ENCODE measurements at regions not wholly inside any gene's neighbourhood (a gene's known extent, or its start where the extent isn't known, plus 50 kb on each side); places are given as distances from the start of the nearest gene placed in this dataset.

GRCh38 chr4:188649635-188650034 is 510.4 kb downstream of the TRIML1 start:
- Histone ChIP-seq H3K9me3 (no peaks in the 10 kb centered on the region), H3K27me3 (replicated peaks; ENCODE audit: insufficient read depth) (no peaks in the 10 kb centered on the region), H3K4me1 (ENCODE audit: control insufficient read depth in 1 of 2, low read depth in 2 of 2) (no peaks in the 10 kb centered on the region), H3K36me3 (no peaks in the 10 kb centered on the region), H3K4me3 (no peak overlapping the region), H3K27ac (no peak overlapping the region)
- ATAC-seq (ENCODE audit: insufficient number of reproducible peaks, low FRiP score, low read depth) (no peak), DNase-seq (ENCODE audit: low spot score) (no peak)
- no peak for TF ChIP-seq CTCF (IDR thresholded peaks at IDR 0.05)

- no peaks in the 10 kb centered on the region for H3K27me3 ChIP-seq (replicated peaks; ENCODE audit: insufficient read depth)
- no peaks in the 10 kb centered on the region for H3K9me3 ChIP-seq
- no peak for TF ChIP-seq CTCF (IDR thresholded peaks at IDR 0.05)
- H3K4me3 ChIP-seq: no peak overlapping the region
- H3K36me3 ChIP-seq: no peaks in the 10 kb centered on the region
- no peak for ATAC-seq (ENCODE audit: insufficient number of reproducible peaks, low FRiP score, low read depth)
- no peaks in the 10 kb centered on the region for H3K4me1 ChIP-seq (ENCODE audit: control insufficient read depth in 1 of 2, low read depth in 2 of 2)
- no peak for DNase-seq (ENCODE audit: low spot score)
- no peak overlapping the region for H3K27ac ChIP-seq
Observed at GRCh38 chr4:188650516-188650915, 511.3 kb downstream of the TRIML1 start.

- TF ChIP-seq CTCF (IDR thresholded peaks at IDR 0.05): no peak
- no peaks in the 10 kb centered on the region for H3K4me1 ChIP-seq (ENCODE audit: control insufficient read depth in 1 of 2, low read depth in 2 of 2)
- no peak overlapping the region for H3K4me3 ChIP-seq
- no peak for ATAC-seq (ENCODE audit: insufficient number of reproducible peaks, low FRiP score, low read depth)
- no peaks in the 10 kb centered on the region for H3K9me3 ChIP-seq
- DNase-seq (ENCODE audit: low spot score): no peak
- no peak overlapping the region for H3K27ac ChIP-seq
- H3K36me3 ChIP-seq: no peaks in the 10 kb centered on the region
- H3K27me3 ChIP-seq (replicated peaks; ENCODE audit: insufficient read depth): no peaks in the 10 kb centered on the region
Observed at GRCh38 chr4:188657365-188657764, 518.1 kb downstream of the TRIML1 start.

- H3K9me3 ChIP-seq: no peaks in the 10 kb centered on the region
- no peak overlapping the region for H3K27ac ChIP-seq
- no peak for ATAC-seq (ENCODE audit: insufficient number of reproducible peaks, low FRiP score, low read depth)
- H3K27me3 ChIP-seq (replicated peaks; ENCODE audit: insufficient read depth): no peaks in the 10 kb centered on the region
- H3K4me1 ChIP-seq (ENCODE audit: control insufficient read depth in 1 of 2, low read depth in 2 of 2): no peaks in the 10 kb centered on the region
- no peak for DNase-seq (ENCODE audit: low spot score)
- no peaks in the 10 kb centered on the region for H3K36me3 ChIP-seq
- no peak for TF ChIP-seq CTCF (IDR thresholded peaks at IDR 0.05)
- H3K4me3 ChIP-seq: no peak overlapping the region
Observed at GRCh38 chr4:188658958-188659522, 519.8 kb downstream of the TRIML1 start.

- no peak for DNase-seq (ENCODE audit: low spot score)
- no peak overlapping the region for H3K27ac ChIP-seq
- H3K9me3 ChIP-seq: no peaks in the 10 kb centered on the region
- no peaks in the 10 kb centered on the region for H3K27me3 ChIP-seq (replicated peaks; ENCODE audit: insufficient read depth)
- no peak for TF ChIP-seq CTCF (IDR thresholded peaks at IDR 0.05)
- H3K4me1 ChIP-seq (ENCODE audit: control insufficient read depth in 1 of 2, low read depth in 2 of 2): no peaks in the 10 kb centered on the region
- no peak overlapping the region for H3K4me3 ChIP-seq
- H3K36me3 ChIP-seq: no peaks in the 10 kb centered on the region
- no peak for ATAC-seq (ENCODE audit: insufficient number of reproducible peaks, low FRiP score, low read depth)
Observed at GRCh38 chr4:188660796-188661195, 521.6 kb downstream of the TRIML1 start.
